ENCODE measurements at regions not wholly inside any gene's neighbourhood (a gene's known extent, or its start where the extent isn't known, plus 50 kb on each side); places are given as distances from the start of the nearest gene placed in this dataset.

- no peak for TF ChIP-seq USF1 (IDR thresholded peaks at IDR 0.05; ENCODE audit: borderline replicate concordance, extremely low read length, insufficient read depth, low read depth, low read length)
- no peak for TF ChIP-seq EGR1 (IDR thresholded peaks at IDR 0.05; ENCODE audit: borderline replicate concordance in 1 of 2, low read depth in 2 of 2, low read length in 2 of 2)
- no peak for TF ChIP-seq GATAD2B (conservative IDR thresholded peaks at IDR 0.05; ENCODE audit: low read depth)
- TF ChIP-seq PBX3 (IDR thresholded peaks at IDR 0.05; ENCODE audit: insufficient replicate concordance, low read depth, low read length), result no peak
- TF ChIP-seq PAX5 (IDR thresholded peaks at IDR 0.05; ENCODE audit: borderline replicate concordance, low read depth, low read length), result no peak
- TF ChIP-seq TAF1 (IDR thresholded peaks at IDR 0.05; ENCODE audit: borderline replicate concordance, low read depth, low read length), result no peak
- no peak for TF ChIP-seq BCL3 (IDR thresholded peaks at IDR 0.05; ENCODE audit: borderline replicate concordance, insufficient read depth, low read depth, low read length, poor library complexity, severe bottlenecking)
- TF ChIP-seq FOXM1 (IDR thresholded peaks at IDR 0.05; ENCODE audit: low read depth, low read length), result no peak
- no peak for TF ChIP-seq ZNF217 (IDR thresholded peaks at IDR 0.05)
- TF ChIP-seq MAX (IDR thresholded peaks at IDR 0.05; ENCODE audit: low read depth, low read length), result no peak
- no peak for TF ChIP-seq REST (IDR thresholded peaks at IDR 0.05; ENCODE audit: low read depth, low read length)
These were observed 101.7 kb upstream of the SPRY2 start (continued) for GRCh38 chr13:80442609-80443008.

All from GM12878 (cell line).